Keratinocyte (primary cell): ENCODE measurements at regions not wholly inside any gene's neighbourhood (a gene's known extent, or its start where the extent isn't known, plus 50 kb on each side); places are given as distances from the start of the nearest gene placed in this dataset.

Experiments used
- DNase-seq: peaks from one replicate; pipeline ENCODE4 v3.0.0-alpha.2; 2011; ENCODE audit warnings: low read depth, missing footprints, low spot score
- FAIRE-seq: peaks from 2 replicates; lab custom pipeline; 2011; peaks lifted over from hg19 to GRCh38; lab: Jason Lieb, UNC
- H2AFZ ChIP-seq: 2 replicates; pipeline ENCODE4 v1.6.0; 2012; ENCODE audit warnings: low read length, control low read depth, inconsistent platforms; ENCODE audit not compliant: control insufficient read depth
- H3K27ac ChIP-seq: 2 replicates; pipeline ENCODE4 v1.5.1; 2011; ENCODE audit warnings: low read length; ENCODE audit not compliant: control insufficient read depth, insufficient read depth
- H3K27me3 ChIP-seq: 3 replicates; pipeline ENCODE4 v1.6.0; 2011; ENCODE audit warnings: low read length; ENCODE audit not compliant: control insufficient read depth, insufficient read depth; ENCODE audit errors: extremely low read depth
- H3K36me3 ChIP-seq, 2 experiments: 2 replicates in 1 of 2; 3 replicates in 1 of 2; pipeline ENCODE4 v1.5.1; 2011; ENCODE audit warnings: low read length in 2 of 2, mild to moderate bottlenecking in 1 of 2; ENCODE audit not compliant: control insufficient read depth in 2 of 2, insufficient read depth in 2 of 2; ENCODE audit errors: extremely low read depth in 1 of 2
- H3K4me1 ChIP-seq: 3 replicates; pipeline ENCODE4 v1.5.1; 2011; ENCODE audit warnings: low read length; ENCODE audit not compliant: control insufficient read depth, insufficient read depth; ENCODE audit errors: extremely low read depth
- H3K4me2 ChIP-seq: 3 replicates; pipeline ENCODE4 v1.6.0; 2011; ENCODE audit warnings: low read depth, low read length; ENCODE audit not compliant: control insufficient read depth, insufficient read depth; ENCODE audit errors: extremely low read depth
- H3K4me3 ChIP-seq, 3 experiments: fragments of 200-600 bp in 1 of 3; sonication (generic) in 1 of 3; 2 replicates in 2 of 3; 3 replicates in 1 of 3; pipeline ENCODE4 v1.5.1; 2011 to 2016; ENCODE audit warnings: low read length in 3 of 3, mild to moderate bottlenecking in 3 of 3, control low read depth in 2 of 3, inconsistent platforms in 1 of 3, low read depth in 1 of 3, mixed read lengths in 1 of 3, mixed run types in 1 of 3, moderate library complexity in 1 of 3; ENCODE audit not compliant: control insufficient read depth in 2 of 3, insufficient read depth in 2 of 3; ENCODE audit errors: extremely low read depth in 1 of 3
- H3K79me2 ChIP-seq: 2 replicates; pipeline ENCODE4 v1.6.0; 2012; ENCODE audit warnings: low read length; ENCODE audit not compliant: control insufficient read depth, insufficient read depth
- H3K9ac ChIP-seq: 3 replicates; pipeline ENCODE4 v1.6.0; 2011; ENCODE audit warnings: low read length; ENCODE audit not compliant: control insufficient read depth, insufficient read depth; ENCODE audit errors: extremely low read depth
- H3K9me1 ChIP-seq: 3 replicates; pipeline ENCODE4 v1.6.0; 2011; ENCODE audit warnings: low read length; ENCODE audit not compliant: control insufficient read depth, insufficient read depth; ENCODE audit errors: extremely low read depth
- H3K9me3 ChIP-seq: 2 replicates; pipeline ENCODE4 v1.5.1; 2012; ENCODE audit warnings: low read depth, low read length; ENCODE audit not compliant: control insufficient read depth
- H4K20me1 ChIP-seq: 3 replicates; pipeline ENCODE4 v1.6.0; 2011; ENCODE audit warnings: low read length; ENCODE audit not compliant: control insufficient read depth, insufficient read depth; ENCODE audit errors: extremely low read depth
- EZH2 ChIP-seq: IDR thresholded peaks from one replicate; pipeline ENCODE4 v1.6.1; 2012; ENCODE audit warnings: inconsistent platforms, mild to moderate bottlenecking, low read length, moderate library complexity
- dilution Hi-C: fragments of 300-500 bp; cut with MboI; formaldehyde crosslinking; loops from one replicate; pipeline ENCODE4 v1.7.0; 2020; ENCODE audit warnings: low sequenced_read_pairs; ENCODE audit not compliant: extremely low pct_ligation_motif_present
- TF ChIP-seq, protein P1 (sequence below), 3 experiments: IDR thresholded peaks in 1 of 3; conservative IDR thresholded peaks in 1 of 3; optimal IDR thresholded peaks in 1 of 3; 2 replicates in 2 of 3; 3 replicates in 1 of 3; pipeline versions ENCODE3 to v1.5.1; 2011; ENCODE audit warnings: low read length in 3 of 3, mild to moderate bottlenecking in 3 of 3, moderate library complexity in 2 of 3, control low read depth in 1 of 3, inconsistent platforms in 1 of 3; ENCODE audit not compliant: insufficient read depth in 2 of 3; ENCODE audit errors: extremely low read depth in 1 of 3

DNA sequence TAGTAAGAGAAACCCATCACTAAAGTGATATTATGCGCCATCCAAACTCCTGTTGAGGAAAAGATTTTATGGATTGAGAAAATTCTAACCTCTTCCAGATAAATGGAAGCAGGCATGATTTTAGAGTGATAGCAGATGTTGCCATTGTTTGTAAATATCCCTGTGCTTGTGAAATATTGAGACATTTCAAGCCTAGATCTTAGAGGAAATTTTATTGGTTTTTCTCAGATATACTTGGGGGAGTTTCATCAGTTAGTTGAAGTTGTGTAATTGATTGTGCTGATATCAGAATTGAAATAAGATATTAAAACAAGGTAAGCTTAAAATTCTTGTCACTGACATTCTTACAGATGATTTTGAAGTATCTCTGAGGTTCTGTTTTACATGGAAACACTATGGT lies 390.9 kb upstream of the FANCL start:
- no peak overlapping the region for H2AFZ ChIP-seq
- no peak overlapping the region for H3K4me2 ChIP-seq
- no peak for TF ChIP-seq EZH2
- TF ChIP-seq, protein P1, sequence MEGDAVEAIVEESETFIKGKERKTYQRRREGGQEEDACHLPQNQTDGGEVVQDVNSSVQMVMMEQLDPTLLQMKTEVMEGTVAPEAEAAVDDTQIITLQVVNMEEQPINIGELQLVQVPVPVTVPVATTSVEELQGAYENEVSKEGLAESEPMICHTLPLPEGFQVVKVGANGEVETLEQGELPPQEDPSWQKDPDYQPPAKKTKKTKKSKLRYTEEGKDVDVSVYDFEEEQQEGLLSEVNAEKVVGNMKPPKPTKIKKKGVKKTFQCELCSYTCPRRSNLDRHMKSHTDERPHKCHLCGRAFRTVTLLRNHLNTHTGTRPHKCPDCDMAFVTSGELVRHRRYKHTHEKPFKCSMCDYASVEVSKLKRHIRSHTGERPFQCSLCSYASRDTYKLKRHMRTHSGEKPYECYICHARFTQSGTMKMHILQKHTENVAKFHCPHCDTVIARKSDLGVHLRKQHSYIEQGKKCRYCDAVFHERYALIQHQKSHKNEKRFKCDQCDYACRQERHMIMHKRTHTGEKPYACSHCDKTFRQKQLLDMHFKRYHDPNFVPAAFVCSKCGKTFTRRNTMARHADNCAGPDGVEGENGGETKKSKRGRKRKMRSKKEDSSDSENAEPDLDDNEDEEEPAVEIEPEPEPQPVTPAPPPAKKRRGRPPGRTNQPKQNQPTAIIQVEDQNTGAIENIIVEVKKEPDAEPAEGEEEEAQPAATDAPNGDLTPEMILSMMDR (optimal IDR thresholded peaks at IDR 0.05 in 1 of 3, IDR thresholded peaks at IDR 0.05 in 1 of 3, conservative IDR thresholded peaks at IDR 0.05 in 1 of 3; ENCODE audit: extremely low read depth in 1 of 3, insufficient read depth in 2 of 3, low read length in 3 of 3), result no peak
- dilution Hi-C loops, result no loop called here
- H3K27me3 ChIP-seq, result no peaks in the 10 kb centered on the region
- no peaks in the 10 kb centered on the region for H3K36me3 ChIP-seq
- FAIRE-seq, result no peak
- H3K9ac ChIP-seq, result no peak overlapping the region
- peaks cover 26% of the 10 kb centered on the region for H3K4me1 ChIP-seq
- no peak for DNase-seq
- no peak overlapping the region for H3K27ac ChIP-seq
- H3K9me1 ChIP-seq, result no peaks in the 10 kb centered on the region
- no peaks in the 10 kb centered on the region for H3K79me2 ChIP-seq
- H4K20me1 ChIP-seq, result no peaks in the 10 kb centered on the region
- H3K9me3 ChIP-seq, result no peaks in the 10 kb centered on the region
- no peak overlapping the region for H3K4me3 ChIP-seq

DNA sequence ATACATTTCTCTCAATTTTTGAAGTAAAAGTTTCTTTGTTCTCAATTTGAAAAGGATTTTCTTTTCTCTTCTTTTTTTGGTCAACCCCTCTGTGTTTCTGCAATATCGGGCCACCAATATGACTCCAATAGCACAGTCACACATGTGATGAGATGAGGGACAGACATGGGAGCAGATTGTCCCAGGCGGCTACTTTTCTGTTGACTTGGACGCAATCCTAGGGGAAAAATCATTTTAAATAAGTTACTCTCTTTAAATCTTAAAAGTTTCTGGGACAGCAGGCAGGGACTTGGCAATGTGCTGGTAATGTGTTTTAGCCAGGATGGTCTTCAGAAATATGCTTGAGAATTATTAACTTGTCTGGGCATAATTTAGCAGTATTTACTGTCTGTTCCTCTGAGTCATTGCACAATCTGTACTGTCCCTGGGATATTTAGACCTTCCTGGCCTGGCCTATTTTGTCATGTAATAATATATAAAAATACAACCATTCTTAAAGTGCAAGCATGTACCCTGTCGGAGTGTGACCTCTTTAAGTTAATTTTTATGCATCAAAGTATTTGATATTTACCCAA lies 388.5 kb upstream of the FANCL start:
- no peak for TF ChIP-seq EZH2
- TF ChIP-seq, protein P1 (optimal IDR thresholded peaks at IDR 0.05 in 1 of 3, IDR thresholded peaks at IDR 0.05 in 1 of 3, conservative IDR thresholded peaks at IDR 0.05 in 1 of 3; ENCODE audit: extremely low read depth in 1 of 3, insufficient read depth in 2 of 3, low read length in 3 of 3), result no peak
- H2AFZ ChIP-seq, result no peak overlapping the region
- no peak for FAIRE-seq
- no peak overlapping the region for H3K4me3 ChIP-seq
- H3K79me2 ChIP-seq, result no peaks in the 10 kb centered on the region
- no peaks in the 10 kb centered on the region for H3K9me3 ChIP-seq
- H3K9ac ChIP-seq, result no peak overlapping the region
- H3K27me3 ChIP-seq, result no peaks in the 10 kb centered on the region
- no peaks in the 10 kb centered on the region for H4K20me1 ChIP-seq
- no peaks in the 10 kb centered on the region for H3K36me3 ChIP-seq
- no peaks in the 10 kb centered on the region for H3K9me1 ChIP-seq
- no peak overlapping the region for H3K27ac ChIP-seq
- dilution Hi-C loops, result no loop called here
- peak overlapping the region; percentile 2 for H3K4me2 ChIP-seq
- peaks cover 18% of the 10 kb centered on the region for H3K4me1 ChIP-seq
- no peak for DNase-seq
